ENCODE measurements at regions not wholly inside any gene's neighbourhood (a gene's known extent, or its start where the extent isn't known, plus 50 kb on each side); places are given as distances from the start of the nearest gene placed in this dataset.

GRCh38 chr4:146577111-146577510 is 55.4 kb upstream of the SLC10A7 start:
- H3K4me3 ChIP-seq (ENCODE audit: low read depth, low read length): no peak overlapping the region
- no peak for DNase-seq (ENCODE audit: low read depth)

GRCh38 chr4:146582864-146583263 is 55.8 kb upstream of the POU4F2 start:
- no peak overlapping the region for H3K4me3 ChIP-seq (ENCODE audit: low read depth, low read length)
- DNase-seq (ENCODE audit: low read depth): no peak

DNA sequence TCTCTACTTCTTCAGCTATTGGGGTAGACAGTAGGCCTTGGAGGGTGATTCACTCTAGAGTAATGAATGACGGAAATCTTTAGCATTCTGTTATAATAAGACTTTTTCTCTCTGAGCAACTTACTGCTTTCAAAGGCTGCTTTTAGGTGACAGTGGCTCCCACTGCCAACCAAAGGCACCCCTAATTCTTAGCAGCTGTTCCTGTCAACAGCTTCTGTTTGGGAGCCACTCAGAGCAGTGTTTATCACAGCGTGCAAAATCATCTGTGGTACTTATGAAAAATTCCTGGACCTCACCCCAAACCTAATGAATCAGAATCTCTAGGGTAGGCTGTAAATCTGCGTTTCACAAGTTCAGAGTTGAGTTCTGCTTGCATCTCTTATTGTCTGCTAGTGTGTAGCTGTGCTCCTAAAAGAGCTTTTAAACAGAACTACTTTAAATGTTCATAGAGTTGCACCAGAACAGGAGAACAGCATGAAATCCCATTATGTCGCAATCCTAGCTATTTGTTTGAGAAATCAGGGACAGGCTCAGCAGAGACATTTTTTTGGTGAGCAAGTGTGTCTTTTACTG is 52.8 kb upstream of the POU4F2 start:
- DNase-seq (ENCODE audit: low read depth): peak; percentile 36
- no peak overlapping the region for H3K4me3 ChIP-seq (ENCODE audit: low read depth, low read length)

Measured in skeletal muscle cell (primary cell).